Uterus (tissue), 3 donors: ENCODE measurements at regions not wholly inside any gene's neighbourhood (a gene's known extent, or its start where the extent isn't known, plus 50 kb on each side); places are given as distances from the start of the nearest gene placed in this dataset.

ENCODE experiments used
- DNase-seq, 2 donors: peaks; one replicate each; pipeline ENCODE4 v3.0.0-alpha.2; 2019 to 2020
- H3K27ac ChIP-seq, 2 donors: fragments of 200-600 bp; sonication (generic); 1 replicate in 1 of 2; 2 replicates in 1 of 2; pipeline ENCODE4 v1.5.1; 2016 to 2018
- H3K27me3 ChIP-seq, 2 donors: fragments of 200-600 bp; sonication (generic); one replicate each; pipeline ENCODE4 v1.5.1; 2018 to 2019; ENCODE audit warnings: control low read depth in 1 of 2
- H3K36me3 ChIP-seq, 2 donors: fragments of 200-600 bp; sonication (generic); one replicate each; pipeline ENCODE4 v1.5.1; 2019; ENCODE audit warnings: control low read depth in 1 of 2
- H3K4me1 ChIP-seq, 2 donors: fragments of 200-600 bp; sonication (generic); one replicate each; pipeline ENCODE4 v1.5.1; 2018 to 2019; ENCODE audit warnings: control low read depth in 1 of 2
- H3K4me3 ChIP-seq, 2 donors: fragments of 200-600 bp; sonication (generic); 1 replicate in 1 of 2; 2 replicates in 1 of 2; pipeline ENCODE4 v1.5.1; 2018 to 2019; ENCODE audit warnings: mild to moderate bottlenecking in 1 of 2
- H3K9me3 ChIP-seq, 2 donors: fragments of 200-600 bp; sonication (generic); one replicate each; pipeline ENCODE4 v1.5.1; 2019; ENCODE audit warnings: control low read depth in 1 of 2
- CTCF ChIP-seq, 4 experiments: fragments of 200-600 bp in 2 of 4; fragments of 450-650 bp in 2 of 4; sonication (generic) in 2 of 4; IDR thresholded peaks; one replicate each; pipeline ENCODE4 v1.5.1; 2016 to 2019; ENCODE audit warnings: antibody characterized with exemption in 4 of 4, mild to moderate bottlenecking in 2 of 4, moderate library complexity in 1 of 4
- POLR2A ChIP-seq, 2 donors: fragments of 450-650 bp; IDR thresholded peaks; one replicate each; pipeline ENCODE4 v1.6.1; 2016; ENCODE audit warnings: antibody characterized with exemption in 2 of 2, mild to moderate bottlenecking in 1 of 2, moderate library complexity in 1 of 2
- intact Hi-C: fragments of 100-400 bp; cut with DNase I; formaldehyde crosslinking; loops from one replicate; pipeline ENCODE4 v1.15.1; 2023; ENCODE audit warnings: low total_unique reads
- donor health status: DM: yes; HTN: yes; CAD: no.

- no peaks in the 10 kb centered on the region for H3K36me3 ChIP-seq
- H3K4me1 ChIP-seq, result peaks cover 0 to 3% of the 10 kb centered on the region in 2 donors
- no peaks in the 10 kb centered on the region for H3K27me3 ChIP-seq
- DNase-seq, result no peak
- H3K27ac ChIP-seq, result no peak overlapping the region
- no peak overlapping the region for H3K4me3 ChIP-seq
- H3K9me3 ChIP-seq, result no peaks in the 10 kb centered on the region
- intact Hi-C loops, result no loop called here
- no peak for TF ChIP-seq CTCF (IDR thresholded peaks at IDR 0.05)
- TF ChIP-seq POLR2A (IDR thresholded peaks at IDR 0.05), result no peak
Measured at GRCh38 chr3:193775421-193776077, 182.5 kb downstream of the OPA1 start.

- Histone ChIP-seq H3K4me1 (peaks cover 0 to 5% of the 10 kb centered on the region in 2 donors), H3K27ac (no peak overlapping the region)
- intact Hi-C loops, result no loop called here
Measured at GRCh38 chr3:193776626-193777358, 183.8 kb downstream of the OPA1 start.

GRCh38 chr3:193777524-193777923 is 184.5 kb downstream of the OPA1 start:
- no peak for TF ChIP-seq CTCF (IDR thresholded peaks at IDR 0.05)
- H3K4me1 ChIP-seq, result peaks cover 0 to 5% of the 10 kb centered on the region in 2 donors
- no peaks in the 10 kb centered on the region for H3K27me3 ChIP-seq
- no peak overlapping the region for H3K4me3 ChIP-seq
- no peaks in the 10 kb centered on the region for H3K36me3 ChIP-seq
- DNase-seq, result no peak
- intact Hi-C loops, result no loop called here
- H3K27ac ChIP-seq, result no peak overlapping the region
- H3K9me3 ChIP-seq, result no peaks in the 10 kb centered on the region

More at GRCh38 chr3:193776626-193777358, 183.8 kb downstream of the OPA1 start:
- H3K9me3 ChIP-seq, result no peaks in the 10 kb centered on the region
- DNase-seq, result no peak
- H3K36me3 ChIP-seq, result no peaks in the 10 kb centered on the region
- TF ChIP-seq POLR2A (IDR thresholded peaks at IDR 0.05) (no peak), CTCF (IDR thresholded peaks at IDR 0.05) (no peak)
- no peak overlapping the region for H3K4me3 ChIP-seq
- H3K27me3 ChIP-seq, result no peaks in the 10 kb centered on the region

GRCh38 chr3:193778676-193779075 is 185.7 kb downstream of the OPA1 start:
- Histone ChIP-seq H3K4me3 (no peak overlapping the region), H3K27me3 (no peaks in the 10 kb centered on the region), H3K36me3 (no peaks in the 10 kb centered on the region), H3K4me1 (peaks cover 0 to 5% of the 10 kb centered on the region in 2 donors), H3K27ac (no peak overlapping the region), H3K9me3 (no peaks in the 10 kb centered on the region)
- intact Hi-C loops, result no loop called here
- DNase-seq, result no peak
- TF ChIP-seq POLR2A (IDR thresholded peaks at IDR 0.05) (no peak), CTCF (IDR thresholded peaks at IDR 0.05) (no peak)

- Histone ChIP-seq H3K4me3 (no peak overlapping the region), H3K36me3 (no peaks in the 10 kb centered on the region), H3K4me1 (peaks cover 0 to 5% of the 10 kb centered on the region in 2 donors), H3K27ac (no peak overlapping the region), H3K9me3 (no peaks in the 10 kb centered on the region), H3K27me3 (no peaks in the 10 kb centered on the region)
- no peak for DNase-seq
- intact Hi-C loops, result loop anchor here (2.0 to 10.0 kb wide), 2 partner anchors 355 to 533 kb away; partner anchors contain the start of gene HES1
- TF ChIP-seq POLR2A (IDR thresholded peaks at IDR 0.05), result no peak
- no peak for TF ChIP-seq CTCF (IDR thresholded peaks at IDR 0.05)
Measured at GRCh38 chr3:193779933-193780332, 186.9 kb downstream of the OPA1 start.
